A549 (cell line): ENCODE measurements at regions not wholly inside any gene's neighbourhood (a gene's known extent, or its start where the extent isn't known, plus 50 kb on each side); places are given as distances from the start of the nearest gene placed in this dataset.

Experiments
- CHD2 ChIP-seq: fragments of 150-350 bp; IDR thresholded peaks from 2 replicates; pipeline ENCODE4 v1.6.1; 2014; ENCODE audit warnings: low read length; ENCODE audit not compliant: partially characterized antibody
- EP300 ChIP-seq, 2 experiments: fragments of >200 bp; sonication (Bioruptor Twin); formaldehyde crosslinking; IDR thresholded peaks; 2 replicates in 1 of 2; 3 replicates in 1 of 2; pipeline ENCODE4 v1.6.1; 2016 to 2017
- FOSL2 ChIP-seq, 2 experiments: fragments of 450-650 bp in 1 of 2; fragments of >200 bp in 1 of 2; sonication (Bioruptor Twin) in 1 of 2; formaldehyde crosslinking; IDR thresholded peaks; 2 replicates each; pipeline versions ENCODE4 v1.5.0 to v1.6.1; 2016 to 2020; ENCODE audit warnings: mild to moderate bottlenecking in 1 of 2, moderate library complexity in 1 of 2
- HMGXB4 ChIP-seq: fragments of 250-450 bp; sonication (Bioruptor Pico); IDR thresholded peaks from 2 replicates; pipeline ENCODE4 v1.5.0; 2021; ENCODE audit warnings: mild to moderate bottlenecking, moderate library complexity, borderline replicate concordance
- MAFK ChIP-seq: fragments of 450-650 bp; IDR thresholded peaks from 2 replicates; pipeline ENCODE4 v1.6.1; 2014; ENCODE audit not compliant: partially characterized antibody
- RAD21 ChIP-seq, 2 experiments: fragments of >200 bp in 1 of 2; sonication (Bioruptor Twin) in 1 of 2; formaldehyde crosslinking in 1 of 2; IDR thresholded peaks in 1 of 2; conservative IDR thresholded peaks in 1 of 2; 2 replicates in 1 of 2; 3 replicates in 1 of 2; pipeline ENCODE4 v1.6.1; 2012 to 2018; ENCODE audit warnings: inconsistent platforms in 1 of 2
- RFX5 ChIP-seq: fragments of 450-650 bp; IDR thresholded peaks from 2 replicates; pipeline ENCODE4 v1.7.1; 2014; ENCODE audit warnings: antibody characterized with exemption, mild to moderate bottlenecking, moderate library complexity

GRCh38 chr10:78703593-78703992, 365.2 kb upstream of the ZMIZ1 start:
- TF ChIP-seq CHD2: no peak
- no peak for TF ChIP-seq FOSL2 (IDR thresholded peaks at IDR 0.05)
- TF ChIP-seq FOSL2 (CRISPR knock-in tag; IDR thresholded peaks at IDR 0.05): no peak
- TF ChIP-seq MAFK: no peak
- TF ChIP-seq HMGXB4: no peak
- no peak for TF ChIP-seq EP300 (IDR thresholded peaks at IDR 0.05)
- no peak for TF ChIP-seq RFX5
- TF ChIP-seq RAD21 (conservative IDR thresholded peaks at IDR 0.05 in 1 of 2, IDR thresholded peaks at IDR 0.05 in 1 of 2): no peak
